ENCODE measurements at regions not wholly inside any gene's neighbourhood (a gene's known extent, or its start where the extent isn't known, plus 50 kb on each side); places are given as distances from the start of the nearest gene placed in this dataset.

GRCh38 chr5:134466241-134467069 is 54.8 kb upstream of the CDKN2AIPNL start:
- Histone ChIP-seq H3K27ac (ENCODE audit: extremely low read depth, low read depth, low read length) (peak overlapping the region; percentile 99), H2AFZ (ENCODE audit: low read depth, low read length) (peak overlapping the region; percentile 88)
- TF ChIP-seq LCOR (CRISPR knock-in tag; IDR thresholded peaks at IDR 0.05) (peak; percentile 2), NELFE (IDR thresholded peaks at IDR 0.05; ENCODE audit: insufficient read depth, insufficient read length) (no peak), ZNF707 (CRISPR knock-in tag; conservative IDR thresholded peaks at IDR 0.05) (no peak), ZC3H8 (IDR thresholded peaks at IDR 0.05) (no peak), RBM15 (IDR thresholded peaks at IDR 0.05; ENCODE audit: insufficient read depth, low read length) (no peak), HDGF (IDR thresholded peaks at IDR 0.05) (no peak), PML (IDR thresholded peaks at IDR 0.05; ENCODE audit: low read length) (peak; percentile 13; the same call in 1 of the 2 replicates), FOXA3 (CRISPR knock-in tag; conservative IDR thresholded peaks at IDR 0.05 in 1 of 2, IDR thresholded peaks at IDR 0.05 in 1 of 2) (peak; percentile 73 to 80; a peak in 3 of 4 replicates), CBX1 (IDR thresholded peaks at IDR 0.05; ENCODE audit: low read depth) (no peak), ZBED1 (IDR thresholded peaks at IDR 0.05) (no peak), KLF6 (CRISPR knock-in tag; IDR thresholded peaks at IDR 0.05; ENCODE audit: borderline replicate concordance) (no peak), SAP30 (IDR thresholded peaks at IDR 0.05; ENCODE audit: borderline replicate concordance, insufficient read depth, low read depth, low read length, poor library complexity, severe bottlenecking) (no peak), ZNF232 (CRISPR knock-in tag; IDR thresholded peaks at IDR 0.05) (no peak), ZNF224 (CRISPR knock-in tag; IDR thresholded peaks at IDR 0.05) (no peak), NONO (IDR thresholded peaks at IDR 0.05; ENCODE audit: low read depth in 2 of 2, low read length in 1 of 2) (0 out of 4 replicates have a peak, but pooled peaks of 1 of the 2 experiments have one; percentile 8), ASH1L (IDR thresholded peaks at IDR 0.05; ENCODE audit: borderline replicate concordance, low read depth, partially characterized antibody) (no peak)
- TF ChIP-seq, protein P1, sequence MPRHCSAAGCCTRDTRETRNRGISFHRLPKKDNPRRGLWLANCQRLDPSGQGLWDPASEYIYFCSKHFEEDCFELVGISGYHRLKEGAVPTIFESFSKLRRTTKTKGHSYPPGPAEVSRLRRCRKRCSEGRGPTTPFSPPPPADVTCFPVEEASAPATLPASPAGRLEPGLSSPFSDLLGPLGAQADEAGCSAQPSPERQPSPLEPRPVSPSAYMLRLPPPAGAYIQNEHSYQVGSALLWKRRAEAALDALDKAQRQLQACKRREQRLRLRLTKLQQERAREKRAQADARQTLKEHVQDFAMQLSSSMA (CRISPR knock-in tag; IDR thresholded peaks at IDR 0.05): no peak
- TF ChIP-seq, protein P2, sequence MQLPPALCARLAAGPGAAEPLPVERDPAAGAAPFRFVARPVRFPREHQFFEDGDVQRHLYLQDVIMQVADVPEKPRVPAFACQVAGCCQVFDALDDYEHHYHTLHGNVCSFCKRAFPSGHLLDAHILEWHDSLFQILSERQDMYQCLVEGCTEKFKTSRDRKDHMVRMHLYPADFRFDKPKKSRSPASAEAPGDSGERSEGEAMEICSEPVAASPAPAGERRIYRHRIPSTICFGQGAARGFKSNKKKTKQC (CRISPR knock-in tag; IDR thresholded peaks at IDR 0.05): no peak

More at GRCh38 chr5:134466241-134467069, 54.8 kb upstream of the CDKN2AIPNL start:
- ChIA-PET CTCF (ENCODE audit: low intra/inter-chr PET ratio) (interaction anchor here (0.5 kb wide), 1 partner anchor 56 kb away, joined by 5 read pairs; no protein-coding TSS in a partner anchor), POLR2A (interaction anchor here (0.6 to 2.7 kb wide), 22 partner anchors 8 to 463 kb away, joined by 3 to 10 read pairs (median 4); partner anchors contain the start of gene CDKN2AIPNL)
- intact Hi-C loops (cut with micrococcal nuclease) (loop anchor here (1.0 to 5.0 kb wide), 2 partner anchors 54 to 60 kb away; partner anchors contain the start of gene CDKN2AIPNL), in situ Hi-C loops (cut with MboI) (no loop called here)
- peak overlapping the region; percentile 93 to 94 for H3K9ac ChIP-seq (ENCODE audit: insufficient read depth in 1 of 2, low read depth in 2 of 2, low read length in 2 of 2)
- no peaks in the 10 kb centered on the region for H3K36me3 ChIP-seq (ENCODE audit: control insufficient read depth, insufficient read depth, low read length)
- ATAC-seq (peak; percentile 82), FAIRE-seq (peak; percentile 92), DNase-seq (ENCODE audit: extremely low read depth in 1 of 4, low spot score in 3 of 4) (peak; percentile 73 to 93 (median 80))
- BruUV-seq (replicated peaks): TSS peak; percentile 95
- peaks cover 32 to 34% of the 10 kb centered on the region in 2 experiments for H3K4me1 ChIP-seq (replicated peaks in 1 of 2; ENCODE audit: control insufficient read depth in 2 of 2, insufficient read depth in 2 of 2, low read length in 2 of 2)
- peak overlapping the region; percentile 46 for H3K4me3 ChIP-seq
- no peaks in the 10 kb centered on the region for H3K27me3 ChIP-seq (ENCODE audit: control insufficient read depth in 2 of 2, insufficient read depth in 2 of 2, low read length in 2 of 2)
- H3K9me3 ChIP-seq (replicated peaks; ENCODE audit: control insufficient read depth, insufficient read depth, low read depth, low read length): no peaks in the 10 kb centered on the region
- H3K79me2 ChIP-seq (ENCODE audit: control insufficient read depth, insufficient read depth, low read length): no peaks in the 10 kb centered on the region
- peak overlapping the region; percentile 88 for H3K4me2 ChIP-seq (ENCODE audit: insufficient read depth, low read length)
- H4K20me1 ChIP-seq (replicated peaks; ENCODE audit: control insufficient read depth, insufficient read depth, low read length): no peaks in the 10 kb centered on the region
- WGBS (ENCODE audit: insufficient coverage, low coverage, missing lambda C conversion rate): 0% methylated on average over 22 of the region's 26 CpGs
- no peaks in the 10 kb centered on the region for H3K9me1 ChIP-seq (ENCODE audit: control insufficient read depth, insufficient read depth, low read length)

All from K562 (cell line).